B cell (primary cell): ENCODE measurements at regions not wholly inside any gene's neighbourhood (a gene's known extent, or its start where the extent isn't known, plus 50 kb on each side); places are given as distances from the start of the nearest gene placed in this dataset.

Experiments used
- ATAC-seq: fragments of 200-7000 bp; cut with Tn5 transposase; one replicate; pipeline ENCODE4 v1.10.0; 2021; ENCODE audit warnings: low read depth, mild to moderate bottlenecking, moderate number of reproducible peaks, moderate library complexity
- CTCF ChIA-PET: fragments of 350-600 bp; sonication (Branson Sonifier 250); formaldehyde crosslinking; loops from one replicate; lab custom pipeline; 2021; ENCODE audit warnings: antibody characterized with exemption, inconsistent platforms; lab: Charles Lee
- POLR2A ChIA-PET: fragments of 350-600 bp; sonication (Branson Sonifier 250); formaldehyde crosslinking; loops from one replicate; lab custom pipeline; 2021; ENCODE audit warnings: antibody characterized with exemption; lab: Charles Lee
- DNase-seq: peaks from one replicate; pipeline ENCODE4 v3.0.0; 2013
- H2AFZ ChIP-seq: 2 replicates; pipeline ENCODE4 v1.6.1; 2012; ENCODE audit warnings: mild to moderate bottlenecking, low read depth, low read length; ENCODE audit not compliant: insufficient read depth, poor library complexity, severe bottlenecking
- H3K27ac ChIP-seq, 2 donors: 1 replicate in 1 of 2; 2 replicates in 1 of 2; pipeline ENCODE4 v1.5.1; 2012 to 2013; ENCODE audit warnings: low read length in 2 of 2, mild to moderate bottlenecking in 2 of 2, moderate library complexity in 1 of 2
- H3K27me3 ChIP-seq, 4 experiments: fragments of 200-600 bp in 1 of 4; sonication (generic) in 1 of 4; replicated peaks in 1 of 4; 1 replicate in 2 of 4; 2 replicates in 2 of 4; pipeline versions ENCODE4 v1.6.1 to v1.7.0; 2013 to 2016; ENCODE audit warnings: low read length in 3 of 4, mild to moderate bottlenecking in 2 of 4, mixed read lengths in 1 of 4, moderate library complexity in 1 of 4; ENCODE audit not compliant: insufficient read depth in 4 of 4, control insufficient read depth in 3 of 4; ENCODE audit errors: control extremely low read depth in 1 of 4
- H3K36me3 ChIP-seq, 2 experiments: replicated peaks in 1 of 2; 1 replicate in 1 of 2; 2 replicates in 1 of 2; pipeline versions ENCODE4 v1.6.1 to v1.7.1; 2013; ENCODE audit warnings: low read length in 1 of 2; ENCODE audit not compliant: insufficient read depth in 2 of 2, control insufficient read depth in 1 of 2; ENCODE audit errors: control extremely low read depth in 1 of 2, extremely low read depth in 1 of 2
- H3K4me1 ChIP-seq, 2 donors: fragments of 200-600 bp in 1 of 2; sonication (generic) in 1 of 2; 1 replicate in 1 of 2; 2 replicates in 1 of 2; pipeline versions ENCODE4 v1.5.1 to v1.6.1; 2013 to 2017; ENCODE audit warnings: low read length in 2 of 2; ENCODE audit not compliant: control insufficient read depth in 2 of 2, insufficient read depth in 2 of 2
- H3K4me2 ChIP-seq: replicated peaks from 2 replicates; pipeline ENCODE3; 2012; ENCODE audit warnings: mild to moderate bottlenecking, low read depth, low read length; ENCODE audit not compliant: poor library complexity, severe bottlenecking
- H3K4me3 ChIP-seq, 5 experiments: fragments of 200-600 bp in 1 of 5; sonication (generic) in 1 of 5; 1 replicate in 3 of 5; 2 replicates in 2 of 5; pipeline versions ENCODE4 v1.5.1 to v1.7.0; 2011 to 2016; ENCODE audit warnings: low read length in 4 of 5, mild to moderate bottlenecking in 4 of 5, low read depth in 2 of 5, control low read depth in 1 of 5, moderate library complexity in 1 of 5; ENCODE audit not compliant: insufficient read depth in 1 of 5; ENCODE audit errors: control extremely low read depth in 1 of 5, extremely low read depth in 1 of 5
- H3K79me2 ChIP-seq: fragments of 200-600 bp; sonication (generic); one replicate; pipeline ENCODE4 v1.6.0; 2016; ENCODE audit warnings: low read length; ENCODE audit not compliant: control insufficient read depth, insufficient read depth
- H3K9ac ChIP-seq: fragments of 200-600 bp; sonication (generic); 2 replicates; pipeline ENCODE4 v1.6.1; 2017; ENCODE audit warnings: mild to moderate bottlenecking, low read length, moderate library complexity
- H3K9me3 ChIP-seq, 3 donors: one replicate each; pipeline versions ENCODE4 v1.6.1 to v1.7.1; 2013; ENCODE audit warnings: low read length in 2 of 3; ENCODE audit not compliant: control insufficient read depth in 2 of 3, insufficient read depth in 1 of 3; ENCODE audit errors: control extremely low read depth in 1 of 3
- H4K20me1 ChIP-seq: 2 replicates; pipeline ENCODE4 v1.6.0; 2012; ENCODE audit warnings: mild to moderate bottlenecking, low read length; ENCODE audit not compliant: insufficient read depth, control insufficient read depth, poor library complexity, severe bottlenecking
- H3K27ac Mint-ChIP-seq: one replicate; pipeline ENCODE4 v1.8.0; 2021; ENCODE audit warnings: mixed read lengths
- H3K27me3 Mint-ChIP-seq: one replicate; pipeline ENCODE4 v1.8.0; 2021; ENCODE audit warnings: mixed read lengths
- H3K4me1 Mint-ChIP-seq: one replicate; pipeline ENCODE4 v1.8.0; 2021; ENCODE audit warnings: mixed read lengths
- H3K4me3 Mint-ChIP-seq: one replicate; pipeline ENCODE4 v1.8.0; 2021; ENCODE audit warnings: mixed read lengths
- H3K9me3 Mint-ChIP-seq: one replicate; pipeline ENCODE4 v1.8.0; 2022; ENCODE audit warnings: mixed read lengths; ENCODE audit not compliant: insufficient read depth
- EZH2 ChIP-seq: IDR thresholded peaks from 2 replicates; pipeline ENCODE4 v1.6.1; 2012; ENCODE audit warnings: borderline replicate concordance, low read depth, mild to moderate bottlenecking, moderate library complexity, low read length; ENCODE audit not compliant: insufficient read depth, poor library complexity, severe bottlenecking
- WGBS: methylation state at CpG from one replicate; pipeline ENCODE4 v1.1.5; 2013; ENCODE audit warnings: missing lambda C conversion rate; ENCODE audit not compliant: insufficient coverage; 5-methylcytosine and 5-hydroxymethylcytosine counted together
- intact Hi-C: fragments of 100-400 bp; cut with micrococcal nuclease; formaldehyde crosslinking; loops from one replicate; pipeline ENCODE4 v1.10.0; 2022
- TF ChIP-seq, protein P1 (sequence below): fragments of 200-600 bp; IDR thresholded peaks from one replicate; pipeline ENCODE4 v1.8.0; 2022; ENCODE audit warnings: antibody characterized with exemption, mild to moderate bottlenecking

DNA sequence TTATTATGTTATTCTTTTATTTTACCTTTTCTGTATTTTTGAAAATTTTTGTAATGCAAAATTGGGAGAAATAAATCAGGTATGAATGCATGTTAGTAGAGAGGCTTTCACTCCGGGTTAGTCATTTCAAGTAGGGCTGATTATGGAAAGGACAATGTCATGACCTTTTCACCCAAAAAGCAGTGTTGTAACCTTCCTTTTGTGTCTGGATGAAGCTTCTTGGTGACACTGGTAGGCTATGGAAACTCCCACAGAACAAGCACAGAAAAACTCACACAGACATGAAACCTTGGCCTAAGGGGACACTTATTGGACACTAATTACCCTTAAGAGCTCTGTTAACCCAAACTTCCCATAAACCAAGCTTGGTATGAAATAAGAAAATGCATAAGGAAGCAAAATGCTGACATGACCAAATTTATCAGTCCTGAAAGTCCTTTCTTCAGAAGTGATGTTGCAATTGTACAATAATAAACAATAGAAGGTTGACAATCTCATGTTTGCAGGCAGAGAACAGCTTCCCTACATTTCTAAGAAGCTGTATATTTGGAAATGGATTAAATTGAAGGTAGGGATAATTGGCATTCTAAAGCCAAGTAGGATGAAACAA is 70.0 kb upstream of the KCNJ15 start:
- Histone ChIP-seq H3K4me1 (no peaks in the 10 kb centered on the region), H4K20me1 (no peaks in the 10 kb centered on the region), H3K4me3 (no peak overlapping the region), H3K4me2 (no peak overlapping the region), H3K9me3 (peaks cover 0 to 6% (median 1%) of the 10 kb centered on the region in 3 donors), H3K79me2 (no peaks in the 10 kb centered on the region), H3K9ac (no peak overlapping the region), H2AFZ (no peak overlapping the region), H3K27ac (no peak overlapping the region), H3K27me3 (no peaks in the 10 kb centered on the region), H3K36me3 (no peaks in the 10 kb centered on the region)
- intact Hi-C loops, result no loop called here
- no peak for TF ChIP-seq EZH2
- TF ChIP-seq, protein P1, sequence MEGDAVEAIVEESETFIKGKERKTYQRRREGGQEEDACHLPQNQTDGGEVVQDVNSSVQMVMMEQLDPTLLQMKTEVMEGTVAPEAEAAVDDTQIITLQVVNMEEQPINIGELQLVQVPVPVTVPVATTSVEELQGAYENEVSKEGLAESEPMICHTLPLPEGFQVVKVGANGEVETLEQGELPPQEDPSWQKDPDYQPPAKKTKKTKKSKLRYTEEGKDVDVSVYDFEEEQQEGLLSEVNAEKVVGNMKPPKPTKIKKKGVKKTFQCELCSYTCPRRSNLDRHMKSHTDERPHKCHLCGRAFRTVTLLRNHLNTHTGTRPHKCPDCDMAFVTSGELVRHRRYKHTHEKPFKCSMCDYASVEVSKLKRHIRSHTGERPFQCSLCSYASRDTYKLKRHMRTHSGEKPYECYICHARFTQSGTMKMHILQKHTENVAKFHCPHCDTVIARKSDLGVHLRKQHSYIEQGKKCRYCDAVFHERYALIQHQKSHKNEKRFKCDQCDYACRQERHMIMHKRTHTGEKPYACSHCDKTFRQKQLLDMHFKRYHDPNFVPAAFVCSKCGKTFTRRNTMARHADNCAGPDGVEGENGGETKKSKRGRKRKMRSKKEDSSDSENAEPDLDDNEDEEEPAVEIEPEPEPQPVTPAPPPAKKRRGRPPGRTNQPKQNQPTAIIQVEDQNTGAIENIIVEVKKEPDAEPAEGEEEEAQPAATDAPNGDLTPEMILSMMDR, result no peak
- Mint-ChIP-seq H3K27me3 (no peaks in the 10 kb centered on the region), H3K27ac (no peak overlapping the region), H3K4me1 (no peaks in the 10 kb centered on the region), H3K4me3 (no peak overlapping the region), H3K9me3 (peaks cover 5% of the 10 kb centered on the region)
- 100% methylated on average over 1 of the region's 1 CpG for WGBS
- ATAC-seq (no peak), DNase-seq (no peak)
- ChIA-PET CTCF (no interaction called here), POLR2A (no interaction called here)

- Mint-ChIP-seq H3K27ac (no peak overlapping the region), H3K9me3 (peaks cover 5% of the 10 kb centered on the region), H3K4me3 (no peak overlapping the region), H3K27me3 (no peaks in the 10 kb centered on the region), H3K4me1 (no peaks in the 10 kb centered on the region)
- no peaks in the 10 kb centered on the region for H3K36me3 ChIP-seq
- H3K9ac ChIP-seq, result no peak overlapping the region
- ChIA-PET CTCF (no interaction called here), POLR2A (no interaction called here)
- H4K20me1 ChIP-seq, result no peaks in the 10 kb centered on the region
- peaks cover 0 to 6% (median 1%) of the 10 kb centered on the region in 3 donors for H3K9me3 ChIP-seq
- no peaks in the 10 kb centered on the region for H3K4me1 ChIP-seq
- intact Hi-C loops, result no loop called here
- no peak overlapping the region for H3K27ac ChIP-seq
- DNase-seq, result no peak
- no peak overlapping the region for H3K4me2 ChIP-seq
- H2AFZ ChIP-seq, result no peak overlapping the region
- H3K4me3 ChIP-seq, result no peak overlapping the region
- no peak for ATAC-seq
- H3K79me2 ChIP-seq, result no peaks in the 10 kb centered on the region
- H3K27me3 ChIP-seq, result no peaks in the 10 kb centered on the region
- WGBS, result no CpG with 5 or more reads among the region's 1 CpG
- TF ChIP-seq, protein P1, result no peak
- no peak for TF ChIP-seq EZH2
These were observed 68.8 kb upstream of the KCNJ15 start for GRCh38 chr21:38188037-38188436.
